SH-SY5Y (cell line): ENCODE measurements at regions not wholly inside any gene's neighbourhood (a gene's known extent, or its start where the extent isn't known, plus 50 kb on each side); places are given as distances from the start of the nearest gene placed in this dataset.

Experiments used
- GATA2 ChIP-seq: IDR thresholded peaks from 2 replicates; pipeline ENCODE4 v1.6.1; 2011; ENCODE audit warnings: mild to moderate bottlenecking, low read depth, low read length
- GATA3 ChIP-seq: IDR thresholded peaks from 2 replicates; pipeline ENCODE4 v1.6.1; 2011; ENCODE audit warnings: low read depth, mild to moderate bottlenecking, low read length, moderate library complexity

DNA sequence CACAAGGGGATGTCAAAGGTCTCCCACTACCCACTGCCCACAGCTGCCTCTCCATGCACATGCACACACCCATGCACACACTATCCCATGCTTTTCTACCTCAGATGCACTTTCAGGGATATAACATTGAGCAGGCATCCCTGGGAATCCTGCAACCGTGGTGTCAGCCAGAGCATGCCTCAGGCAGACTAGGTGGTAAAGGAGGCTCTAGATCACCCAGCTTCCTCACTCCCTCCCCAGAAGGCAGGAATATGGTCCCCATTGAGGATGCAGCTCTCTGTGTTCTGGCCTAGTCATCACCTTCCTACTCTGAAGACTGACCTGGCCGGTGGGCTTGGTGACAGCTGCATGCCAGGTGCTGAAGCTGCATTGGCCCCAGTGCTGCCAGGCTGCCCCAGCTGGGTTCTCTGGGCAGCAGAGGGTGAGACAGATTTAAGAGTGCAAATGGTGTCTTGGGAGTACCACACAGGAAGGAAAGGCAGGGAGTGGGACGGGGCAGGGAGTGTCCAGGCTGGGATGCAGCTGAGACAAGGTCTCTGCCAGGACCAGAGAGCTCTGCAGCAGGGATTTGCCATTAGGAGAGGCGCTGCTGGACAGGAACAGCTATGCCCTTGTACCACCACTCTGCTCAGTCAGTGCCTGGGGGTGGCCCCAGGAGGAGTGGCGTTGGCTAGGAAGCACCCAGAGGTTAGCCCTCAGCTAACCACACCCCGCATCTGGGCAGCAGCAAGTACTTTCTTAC, 53.4 kb upstream of the GDF10 start:
- no peak for TF ChIP-seq GATA2
- no peak for TF ChIP-seq GATA3
